IMR-90 (cell line): ENCODE measurements at regions not wholly inside any gene's neighbourhood (a gene's known extent, or its start where the extent isn't known, plus 50 kb on each side); places are given as distances from the start of the nearest gene placed in this dataset.

ENCODE experiments used
- ATAC-seq: fragments of 200-7000 bp; cut with Tn5 transposase; 2 replicates; pipeline ENCODE4 v1.9.1; 2020; ENCODE audit warnings: low read depth, mild to moderate bottlenecking, moderate library complexity
- BruUV-seq: library from RNA; stranded (reverse); fragments of 400-500 nt; replicated peaks from 2 replicates; lab custom pipeline; 2021; lab: Mats Ljungman, UMichigan
- CTCF ChIA-PET: fragments of 300-600 bp; formaldehyde crosslinking; extraction: SDS; loops from one replicate; lab custom pipeline; 2021; ENCODE audit warnings: antibody characterized with exemption; lab: Yijun Ruan, JAX
- POLR2A ChIA-PET: fragments of 300-600 bp; sonication (Branson Sonifier 250); formaldehyde crosslinking; loops from one replicate; lab custom pipeline; 2022; ENCODE audit warnings: antibody characterized with exemption; ENCODE audit not compliant: unreplicated experiment; lab: Charles Lee
- DNase-seq: peaks from one replicate; pipeline ENCODE4 v3.0.0; 2013
- H2AFZ ChIP-seq: replicated peaks from 2 replicates; pipeline ENCODE3; 2013; ENCODE audit warnings: low read length, mild to moderate bottlenecking; ENCODE audit not compliant: poor library complexity
- H2AK5ac ChIP-seq: 2 replicates; pipeline ENCODE4 v1.6.1; 2013; ENCODE audit warnings: low read depth, low read length, inconsistent platforms
- H2AK9ac ChIP-seq: replicated peaks from 2 replicates; pipeline ENCODE3; 2013; ENCODE audit warnings: mild to moderate bottlenecking, low read depth, low read length, moderate library complexity; ENCODE audit not compliant: poor library complexity
- H2BK120ac ChIP-seq: 2 replicates; pipeline ENCODE4 v1.6.1; 2013; ENCODE audit warnings: low read depth, low read length, inconsistent platforms
- H2BK15ac ChIP-seq: 3 replicates; pipeline ENCODE4 v1.6.1; 2013; ENCODE audit warnings: low read depth, low read length, inconsistent platforms
- H2BK20ac ChIP-seq: 2 replicates; pipeline ENCODE4 v1.6.1; 2013; ENCODE audit warnings: low read depth, mild to moderate bottlenecking, inconsistent platforms, low read length, moderate library complexity
- H2BK5ac ChIP-seq: 2 replicates; pipeline ENCODE4 v1.6.1; 2013; ENCODE audit warnings: mild to moderate bottlenecking, low read depth, low read length, inconsistent platforms; ENCODE audit not compliant: poor library complexity, severe bottlenecking
- H3K14ac ChIP-seq: replicated peaks from 2 replicates; pipeline ENCODE4 v1.6.1; 2013; ENCODE audit warnings: low read depth, low read length, inconsistent platforms
- H3K18ac ChIP-seq: 2 replicates; pipeline ENCODE4 v1.6.1; 2013; ENCODE audit warnings: low read depth, low read length, control low read depth
- H3K23ac ChIP-seq: 2 replicates; pipeline ENCODE4 v1.6.1; 2013; ENCODE audit warnings: low read depth, low read length, inconsistent platforms
- H3K27ac ChIP-seq: 2 replicates; pipeline ENCODE4 v1.5.1; 2013; ENCODE audit warnings: mild to moderate bottlenecking, control low read depth, low read length; ENCODE audit not compliant: insufficient read depth
- H3K27me3 ChIP-seq: 2 replicates; pipeline ENCODE4 v1.6.1; 2013; ENCODE audit warnings: low read length; ENCODE audit not compliant: control insufficient read depth, insufficient read depth
- H3K36me3 ChIP-seq: 2 replicates; pipeline ENCODE4 v1.6.1; 2013; ENCODE audit warnings: low read length, mixed read lengths; ENCODE audit not compliant: control insufficient read depth, insufficient read depth
- H3K4ac ChIP-seq: 2 replicates; pipeline ENCODE4 v1.6.1; 2013; ENCODE audit warnings: low read depth, low read length, inconsistent platforms
- H3K4me1 ChIP-seq: 2 replicates; pipeline ENCODE4 v1.6.1; 2013; ENCODE audit warnings: low read length, mixed read lengths; ENCODE audit not compliant: control insufficient read depth, insufficient read depth
- H3K4me2 ChIP-seq: 2 replicates; pipeline ENCODE4 v1.6.1; 2013; ENCODE audit warnings: low read depth, mild to moderate bottlenecking, control low read depth, low read length, moderate library complexity
- H3K4me3 ChIP-seq: 2 replicates; pipeline ENCODE4 v1.5.1; 2013; ENCODE audit warnings: low read depth, mild to moderate bottlenecking, control low read depth, low read length, moderate library complexity; ENCODE audit not compliant: insufficient read depth
- H3K56ac ChIP-seq: 2 replicates; pipeline ENCODE4 v1.6.1; 2013; ENCODE audit warnings: low read length, inconsistent platforms; ENCODE audit not compliant: insufficient read depth; ENCODE audit errors: extremely low read depth
- H3K79me1 ChIP-seq, 2 experiments: 2 replicates each; pipeline ENCODE4 v1.6.1; 2013; ENCODE audit warnings: low read length in 2 of 2, inconsistent platforms in 1 of 2, low read depth in 1 of 2
- H3K9ac ChIP-seq: 2 replicates; pipeline ENCODE4 v1.6.1; 2013; ENCODE audit warnings: low read depth, low read length, control low read depth
- H3K9me1 ChIP-seq: 2 replicates; pipeline ENCODE4 v1.6.1; 2013; ENCODE audit warnings: low read length, inconsistent platforms; ENCODE audit not compliant: insufficient read depth
- H3K9me3 ChIP-seq: 2 replicates; pipeline ENCODE4 v1.6.1; 2013; ENCODE audit warnings: low read length; ENCODE audit not compliant: control insufficient read depth, insufficient read depth
- H4K20me1 ChIP-seq: 2 replicates; pipeline ENCODE4 v1.6.1; 2013; ENCODE audit warnings: low read length, inconsistent platforms; ENCODE audit not compliant: insufficient read depth
- H4K5ac ChIP-seq: 2 replicates; pipeline ENCODE4 v1.6.1; 2013; ENCODE audit warnings: mild to moderate bottlenecking, low read depth, low read length, control low read depth
- H4K8ac ChIP-seq, 2 experiments: 2 replicates each; pipeline ENCODE4 v1.6.1; 2013; ENCODE audit warnings: low read depth in 2 of 2, low read length in 2 of 2, control low read depth in 1 of 2, inconsistent platforms in 1 of 2
- H4K91ac ChIP-seq: 2 replicates; pipeline ENCODE4 v1.6.1; 2013; ENCODE audit warnings: low read depth, low read length, inconsistent platforms; ENCODE audit not compliant: insufficient read depth
- BHLHE40 ChIP-seq: fragments of 150-350 bp; IDR thresholded peaks from 2 replicates; pipeline ENCODE4 v1.6.1; 2016; ENCODE audit warnings: mild to moderate bottlenecking, low read depth, low read length
- CEBPB ChIP-seq: IDR thresholded peaks from 2 replicates; pipeline ENCODE4 v1.6.1; 2012; ENCODE audit warnings: low read depth, low read length, improper control_type of control experiment
- CHD1 ChIP-seq: IDR thresholded peaks from 2 replicates; pipeline ENCODE4 v1.6.1; 2012; ENCODE audit warnings: low read depth, low read length, improper control_type of control experiment
- CTCF ChIP-seq: conservative IDR thresholded peaks from 2 replicates; pipeline ENCODE4 v1.5.1; 2012; ENCODE audit warnings: mild to moderate bottlenecking, low read depth, low read length, improper control_type of control experiment
- ELK1 ChIP-seq: fragments of 150-350 bp; IDR thresholded peaks from 2 replicates; pipeline ENCODE4 v1.6.1; 2016; ENCODE audit warnings: low read depth, mild to moderate bottlenecking, low read length, moderate library complexity, borderline replicate concordance
- FOS ChIP-seq: fragments of 150-350 bp; IDR thresholded peaks from 2 replicates; pipeline ENCODE4 v1.6.1; 2016; ENCODE audit warnings: low read depth, low read length
- MAFK ChIP-seq: IDR thresholded peaks from 2 replicates; pipeline ENCODE4 v1.6.1; 2012; ENCODE audit warnings: low read depth, low read length, improper control_type of control experiment
- MAZ ChIP-seq: IDR thresholded peaks from 2 replicates; pipeline ENCODE4 v1.6.1; 2012; ENCODE audit warnings: low read depth, mild to moderate bottlenecking, low read length, improper control_type of control experiment, moderate library complexity, borderline replicate concordance
- MXI1 ChIP-seq: IDR thresholded peaks from 2 replicates; pipeline ENCODE4 v1.6.1; 2012; ENCODE audit warnings: low read depth, mild to moderate bottlenecking, low read length, moderate library complexity, borderline replicate concordance
- NFE2L2 ChIP-seq: fragments of 150-350 bp; IDR thresholded peaks from 2 replicates; pipeline ENCODE4 v1.6.1; 2016; ENCODE audit warnings: low read depth, mild to moderate bottlenecking, low read length
- POLR2A ChIP-seq: IDR thresholded peaks from 2 replicates; pipeline ENCODE4 v1.6.1; 2012; ENCODE audit warnings: mild to moderate bottlenecking, low read depth, low read length
- RAD21 ChIP-seq: IDR thresholded peaks from 2 replicates; pipeline ENCODE4 v1.6.1; 2012; ENCODE audit warnings: low read length, improper control_type of control experiment
- RCOR1 ChIP-seq: IDR thresholded peaks from 2 replicates; pipeline ENCODE4 v1.6.1; 2012; ENCODE audit warnings: mild to moderate bottlenecking, low read length, improper control_type of control experiment; ENCODE audit not compliant: insufficient replicate concordance
- RFX5 ChIP-seq: IDR thresholded peaks from 2 replicates; pipeline ENCODE4 v1.8.0; 2012; ENCODE audit warnings: low read depth, mild to moderate bottlenecking, low read length, moderate library complexity
- SMC3 ChIP-seq: fragments of 150-350 bp; IDR thresholded peaks from 2 replicates; pipeline ENCODE4 v1.6.1; 2016; ENCODE audit warnings: low read depth, mild to moderate bottlenecking, antibody characterized with exemption, low read length, moderate library complexity
- USF2 ChIP-seq: fragments of 150-350 bp; IDR thresholded peaks from 2 replicates; pipeline ENCODE4 v1.6.1; 2017; ENCODE audit warnings: mild to moderate bottlenecking, antibody characterized with exemption, low read length, low read depth
- dilution Hi-C: fragments of 300-500 bp; cut with HindIII; formaldehyde crosslinking; loops from one replicate; pipeline ENCODE4 v1.14.3; 2018; ENCODE audit warnings: low sequenced_read_pairs; ENCODE audit not compliant: unreplicated experiment
- in situ Hi-C: fragments of 300-500 bp; cut with MboI; formaldehyde crosslinking; loops from 3 replicates; pipeline ENCODE4 v1.14.3; 2019; ENCODE audit warnings: low sequenced_read_pairs, inconsistent platforms, mixed read lengths
- intact Hi-C: fragments of 100-400 bp; cut with micrococcal nuclease; formaldehyde crosslinking; loops from 2 replicates; pipeline ENCODE4 v1.10.0; 2022

- Histone ChIP-seq H3K4me1 (peaks cover 2% of the 10 kb centered on the region; the same call in 1 of the 2 replicates), H3K79me1 (no peaks in the 10 kb centered on the region), H2BK15ac (no peak overlapping the region), H2BK120ac (no peak overlapping the region), H4K8ac (no peak overlapping the region), H4K5ac (no peak overlapping the region), H3K4ac (no peak overlapping the region), H3K4me3 (no peak overlapping the region), H3K9me3 (peaks cover 9% of the 10 kb centered on the region), H3K14ac (no peak overlapping the region), H4K20me1 (no peaks in the 10 kb centered on the region), H3K9me1 (no peaks in the 10 kb centered on the region), H2AK5ac (no peak overlapping the region), H3K27me3 (no peaks in the 10 kb centered on the region), H3K18ac (peak overlapping the region; percentile 82; the same call in 1 of the 2 replicates), H3K56ac (no peak overlapping the region), H3K27ac (no peak overlapping the region), H3K9ac (no peak overlapping the region), H3K4me2 (no peak overlapping the region), H3K23ac (no peak overlapping the region), H2AFZ (no peak overlapping the region), H2AK9ac (no peak overlapping the region), H2BK20ac (no peak overlapping the region), H4K91ac (no peak overlapping the region), H2BK5ac (peak overlapping the region; percentile 60), H3K36me3 (no peaks in the 10 kb centered on the region)
- TF ChIP-seq FOS (no peak), MXI1 (no peak), POLR2A (no peak), USF2 (no peak), RCOR1 (no peak), SMC3 (no peak), BHLHE40 (no peak), ELK1 (no peak), MAZ (no peak), NFE2L2 (no peak), MAFK (no peak), CEBPB (no peak), RFX5 (no peak), CHD1 (no peak), RAD21 (no peak), CTCF (no peak)
- ChIA-PET POLR2A (no interaction called here), CTCF (no interaction called here)
- intact Hi-C loops (no loop called here), dilution Hi-C loops (no loop called here), in situ Hi-C loops (no loop called here)
- DNase-seq (no peak), ATAC-seq (no peak)
- BruUV-seq, result no TSS peak
Measured at GRCh38 chr6:121799574-121799973, 364.1 kb downstream of the GJA1 start.
